PC-9 (cell line): ENCODE measurements at regions not wholly inside any gene's neighbourhood (a gene's known extent, or its start where the extent isn't known, plus 50 kb on each side); places are given as distances from the start of the nearest gene placed in this dataset.

Experiments used
- EZH2 ChIP-seq: fragments of 200-600 bp; sonication (generic); IDR thresholded peaks from 2 replicates; pipeline ENCODE4 v1.8.0; 2017; ENCODE audit warnings: antibody characterized with exemption, low read depth
- TF ChIP-seq, protein P1 (sequence below): fragments of 200-600 bp; sonication (generic); conservative IDR thresholded peaks from 2 replicates; pipeline ENCODE4 v1.6.1; 2017; ENCODE audit warnings: mixed run types, antibody characterized with exemption, mild to moderate bottlenecking, moderate library complexity

DNA sequence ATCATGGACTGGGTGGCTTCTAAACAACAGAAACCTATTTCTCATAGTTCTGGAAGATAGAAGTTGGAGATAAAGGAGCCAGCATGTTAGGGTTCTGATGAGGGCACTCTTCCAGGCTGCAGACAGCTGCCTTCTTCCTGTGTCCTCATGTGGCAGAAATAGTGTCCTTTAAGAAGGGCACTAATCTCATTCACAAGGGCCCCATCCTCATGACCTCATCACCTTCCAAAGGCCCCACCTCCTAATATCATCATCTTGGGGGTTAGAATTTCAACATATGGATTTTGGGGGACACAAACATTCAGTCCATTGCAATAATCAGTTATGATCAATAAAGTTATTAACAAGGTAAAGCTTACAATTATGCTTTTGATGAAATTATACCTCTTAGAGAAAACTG lies 130.8 kb upstream of the SLC22A23 start:
- TF ChIP-seq, protein P1, sequence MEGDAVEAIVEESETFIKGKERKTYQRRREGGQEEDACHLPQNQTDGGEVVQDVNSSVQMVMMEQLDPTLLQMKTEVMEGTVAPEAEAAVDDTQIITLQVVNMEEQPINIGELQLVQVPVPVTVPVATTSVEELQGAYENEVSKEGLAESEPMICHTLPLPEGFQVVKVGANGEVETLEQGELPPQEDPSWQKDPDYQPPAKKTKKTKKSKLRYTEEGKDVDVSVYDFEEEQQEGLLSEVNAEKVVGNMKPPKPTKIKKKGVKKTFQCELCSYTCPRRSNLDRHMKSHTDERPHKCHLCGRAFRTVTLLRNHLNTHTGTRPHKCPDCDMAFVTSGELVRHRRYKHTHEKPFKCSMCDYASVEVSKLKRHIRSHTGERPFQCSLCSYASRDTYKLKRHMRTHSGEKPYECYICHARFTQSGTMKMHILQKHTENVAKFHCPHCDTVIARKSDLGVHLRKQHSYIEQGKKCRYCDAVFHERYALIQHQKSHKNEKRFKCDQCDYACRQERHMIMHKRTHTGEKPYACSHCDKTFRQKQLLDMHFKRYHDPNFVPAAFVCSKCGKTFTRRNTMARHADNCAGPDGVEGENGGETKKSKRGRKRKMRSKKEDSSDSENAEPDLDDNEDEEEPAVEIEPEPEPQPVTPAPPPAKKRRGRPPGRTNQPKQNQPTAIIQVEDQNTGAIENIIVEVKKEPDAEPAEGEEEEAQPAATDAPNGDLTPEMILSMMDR, result no peak
- no peak for TF ChIP-seq EZH2
